GM13977 (cell line): ENCODE measurements at regions not wholly inside any gene's neighbourhood (a gene's known extent, or its start where the extent isn't known, plus 50 kb on each side); places are given as distances from the start of the nearest gene placed in this dataset.

Experiments
- DNase-seq: peaks from one replicate; pipeline ENCODE4 v3.0.0; 2012; ENCODE audit warnings: low spot score
- CTCF ChIP-seq: IDR thresholded peaks from 2 replicates; pipeline ENCODE4 v1.5.1; 2012; ENCODE audit warnings: mild to moderate bottlenecking, control low read depth; ENCODE audit not compliant: insufficient read depth; ENCODE audit errors: extremely low read depth, missing control alignments
- in situ Hi-C: fragments of 300-500 bp; cut with MboI; formaldehyde crosslinking; loops from one replicate; pipeline ENCODE4 v1.12.0; 2022; ENCODE audit warnings: low sequenced_read_pairs, low pct_unique_long_range_greater_than_20kb, mixed read lengths, inconsistent platforms; ENCODE audit not compliant: unreplicated experiment

- TF ChIP-seq CTCF, result no peak
- DNase-seq, result no peak
- in situ Hi-C loops, result no loop called here
Measured at GRCh38 chr4:181502611-181503010, 740.6 kb upstream of the TENM3 start.

GRCh38 chr4:181503687-181504390 is 739.4 kb upstream of the TENM3 start:
- TF ChIP-seq CTCF, result no peak
- in situ Hi-C loops, result no loop called here
- no peak for DNase-seq

GRCh38 chr4:181504924-181505323 is 738.3 kb upstream of the TENM3 start:
- no peak for DNase-seq
- TF ChIP-seq CTCF, result no peak
- in situ Hi-C loops, result no loop called here

- in situ Hi-C loops, result no loop called here
- no peak for TF ChIP-seq CTCF
- DNase-seq, result no peak
Measured at GRCh38 chr4:181507180-181507835, 735.9 kb upstream of the TENM3 start.

- TF ChIP-seq CTCF, result no peak
- DNase-seq, result no peak
- in situ Hi-C loops, result no loop called here
Measured at GRCh38 chr4:181507938-181508337, 735.3 kb upstream of the TENM3 start.

GRCh38 chr4:181508601-181509000 is 734.6 kb upstream of the TENM3 start:
- TF ChIP-seq CTCF, result no peak
- in situ Hi-C loops, result no loop called here
- no peak for DNase-seq
